GM12878 (cell line): ENCODE measurements at regions not wholly inside any gene's neighbourhood (a gene's known extent, or its start where the extent isn't known, plus 50 kb on each side); places are given as distances from the start of the nearest gene placed in this dataset.

Source experiments
- ATAC-seq: fragments of 200-7000 bp; cut with Tn5 transposase; 3 replicates; pipeline ENCODE4 v1.9.1; 2020; ENCODE audit warnings: mild to moderate bottlenecking, moderate library complexity
- BruUV-seq: library from RNA; stranded (reverse); fragments of 400-500 nt; replicated peaks from 2 replicates; lab custom pipeline; 2021; lab: Mats Ljungman, UMichigan
- CTCF ChIA-PET: fragments of 300-600 bp; sonication (Branson Sonifier 250); formaldehyde crosslinking; extraction: SDS; loops from one replicate; lab custom pipeline; 2021; ENCODE audit warnings: inconsistent platforms; lab: Yijun Ruan, JAX
- POLR2A ChIA-PET: fragments of 350-600 bp; formaldehyde crosslinking; extraction: SDS; loops from one replicate; lab custom pipeline; 2021; ENCODE audit warnings: inconsistent platforms; lab: Charles Lee
- RAD21 ChIA-PET: fragments of 300-600 bp; sonication (Branson Sonifier 250); formaldehyde crosslinking; loops from one replicate; lab custom pipeline; 2023; ENCODE audit warnings: antibody characterized with exemption; ENCODE audit not compliant: unreplicated experiment; lab: Charles Lee
- SMC1A ChIA-PET: fragments of 300-600 bp; sonication (Branson Sonifier 250); formaldehyde crosslinking; loops from one replicate; lab custom pipeline; 2023; ENCODE audit not compliant: unreplicated experiment, uncharacterized antibody; lab: Charles Lee
- DNase-seq: peaks from one replicate; pipeline ENCODE4 v3.0.0-alpha.2; 2011; ENCODE audit warnings: low read depth, low spot score
- FAIRE-seq: peaks from 3 replicates; lab custom pipeline; 2011; peaks lifted over from hg19 to GRCh38; lab: Jason Lieb, UNC
- H2AFZ ChIP-seq: 2 replicates; pipeline ENCODE4 v1.6.0; 2011; ENCODE audit warnings: low read depth, low read length, control low read depth; ENCODE audit not compliant: control insufficient read depth
- H3K27ac ChIP-seq: 2 replicates; pipeline ENCODE4 v1.5.1; 2011; ENCODE audit warnings: control low read depth; ENCODE audit not compliant: control insufficient read depth, insufficient read depth
- H3K27me3 ChIP-seq, 2 experiments: replicated peaks in 1 of 2; 2 replicates each; pipeline versions ENCODE4 v1.6.0 to v1.6.1; 2011; ENCODE audit warnings: low read length in 1 of 2; ENCODE audit not compliant: control insufficient read depth in 2 of 2, insufficient read depth in 2 of 2
- H3K36me3 ChIP-seq, 2 experiments: 2 replicates each; pipeline ENCODE4 v1.5.1; 2011; ENCODE audit warnings: low read length in 1 of 2; ENCODE audit not compliant: control insufficient read depth in 2 of 2, insufficient read depth in 2 of 2
- H3K4me1 ChIP-seq: 2 replicates; pipeline ENCODE4 v1.6.1; 2011; ENCODE audit warnings: mild to moderate bottlenecking, low read length, moderate library complexity, mixed read lengths; ENCODE audit not compliant: control insufficient read depth, insufficient read depth
- H3K4me2 ChIP-seq: 2 replicates; pipeline ENCODE4 v1.6.0; 2011; ENCODE audit warnings: control low read depth; ENCODE audit not compliant: control insufficient read depth, insufficient read depth
- H3K4me3 ChIP-seq: fragments of 200-600 bp; sonication (generic); 2 replicates; pipeline ENCODE4 v1.5.1; 2016
- H3K79me2 ChIP-seq: 2 replicates; pipeline ENCODE4 v1.6.0; 2011; ENCODE audit warnings: low read length; ENCODE audit not compliant: control insufficient read depth, insufficient read depth
- H3K9ac ChIP-seq: 2 replicates; pipeline ENCODE4 v1.8.0; 2011; ENCODE audit warnings: low read length, control low read depth, mixed read lengths; ENCODE audit not compliant: control insufficient read depth, insufficient read depth
- H3K9me3 ChIP-seq: replicated peaks from 3 replicates; pipeline ENCODE4 v1.5.1; 2011; ENCODE audit warnings: mild to moderate bottlenecking, low read length; ENCODE audit not compliant: control insufficient read depth, insufficient read depth
- H4K20me1 ChIP-seq: 2 replicates; pipeline ENCODE4 v1.6.0; 2011; ENCODE audit not compliant: control insufficient read depth, insufficient read depth
- DPF2 ChIP-seq: fragments of 450-650 bp; IDR thresholded peaks from 2 replicates; pipeline ENCODE4 v1.6.1; 2017; ENCODE audit warnings: mild to moderate bottlenecking
- JUND ChIP-seq: IDR thresholded peaks from 2 replicates; pipeline ENCODE4 v1.6.1; 2012; ENCODE audit warnings: low read depth, mild to moderate bottlenecking, low read length, improper control_type of control experiment, moderate library complexity
- MTA2 ChIP-seq: fragments of 450-650 bp; IDR thresholded peaks from 2 replicates; pipeline ENCODE4 v1.6.1; 2016; ENCODE audit warnings: low read depth, mild to moderate bottlenecking, moderate library complexity
- NR2F1 ChIP-seq: fragments of 450-650 bp; conservative IDR thresholded peaks from 2 replicates; pipeline ENCODE4 v1.6.1; 2017; ENCODE audit warnings: mild to moderate bottlenecking
- SMAD1 ChIP-seq: fragments of 450-650 bp; IDR thresholded peaks from 2 replicates; pipeline ENCODE4 v1.6.1; 2018; ENCODE audit warnings: mild to moderate bottlenecking, low read depth; ENCODE audit not compliant: partially characterized antibody
- TARDBP ChIP-seq: IDR thresholded peaks from 2 replicates; pipeline ENCODE4 v1.6.1; 2016; ENCODE audit warnings: borderline replicate concordance
- TCF12 ChIP-seq: IDR thresholded peaks from 2 replicates; pipeline ENCODE4 v1.6.1; 2011; ENCODE audit warnings: low read depth, mild to moderate bottlenecking, low read length
- WGBS: methylation state at CpG from one replicate; pipeline ENCODE4 v1.1.6; 2016; ENCODE audit warnings: low lambda C conversion rate; ENCODE audit not compliant: insufficient replicate concordance, insufficient coverage; ENCODE audit errors: missing lambda C conversion rate; 5-methylcytosine and 5-hydroxymethylcytosine counted together
- in situ Hi-C: fragments of 300-500 bp; cut with MboI; formaldehyde crosslinking; loops from 9 replicates; pipeline ENCODE4 v1.14.3; 2018; ENCODE audit warnings: mixed read lengths
- intact Hi-C: fragments of 100-400 bp; cut with micrococcal nuclease; formaldehyde crosslinking; loops from one replicate; pipeline ENCODE4 v1.14.2; 2022; ENCODE audit not compliant: unreplicated experiment
- TF ChIP-seq, protein P1 (sequence below): fragments of 150-350 bp; IDR thresholded peaks from 2 replicates; pipeline ENCODE4 v1.6.1; 2016; ENCODE audit warnings: low read depth, low read length
- TF ChIP-seq, protein P2 (sequence below): fragments of 450-650 bp; IDR thresholded peaks from 2 replicates; pipeline ENCODE4 v1.6.1; 2016; ENCODE audit warnings: mild to moderate bottlenecking

DNA sequence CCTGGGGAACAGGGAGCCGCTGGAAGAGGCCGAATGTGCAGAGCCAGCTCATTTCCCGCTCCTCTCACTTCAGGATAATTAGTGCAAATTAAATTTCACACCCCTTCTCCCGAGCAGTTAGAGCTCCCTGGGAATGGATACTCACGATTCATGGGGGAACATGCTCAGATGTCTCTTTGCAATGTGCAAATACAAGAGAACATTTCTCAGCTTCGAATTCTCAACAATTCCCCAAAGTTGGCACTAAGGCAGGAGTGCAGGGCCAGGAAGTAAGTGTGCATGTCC, 54.9 kb downstream of the CAMK2N1 start:
- intact Hi-C loops (loop anchor here (5.0 kb wide), 1 partner anchor 219 kb away; no protein-coding TSS in a partner anchor), in situ Hi-C loops (no loop called here)
- Histone ChIP-seq H3K9ac (no peak overlapping the region), H3K27ac (no peak overlapping the region), H3K4me3 (no peak overlapping the region), H3K79me2 (no peaks in the 10 kb centered on the region)
- ChIA-PET RAD21 (no interaction called here), SMC1A (no interaction called here), POLR2A (no interaction called here)
- no TSS peak for BruUV-seq
- DNase-seq (no peak), FAIRE-seq (no peak)
- TF ChIP-seq SMAD1 (no peak), TCF12 (no peak), MTA2 (no peak), DPF2 (no peak), JUND (no peak), NR2F1 (no peak), TARDBP (no peak)
- TF ChIP-seq, protein P1, sequence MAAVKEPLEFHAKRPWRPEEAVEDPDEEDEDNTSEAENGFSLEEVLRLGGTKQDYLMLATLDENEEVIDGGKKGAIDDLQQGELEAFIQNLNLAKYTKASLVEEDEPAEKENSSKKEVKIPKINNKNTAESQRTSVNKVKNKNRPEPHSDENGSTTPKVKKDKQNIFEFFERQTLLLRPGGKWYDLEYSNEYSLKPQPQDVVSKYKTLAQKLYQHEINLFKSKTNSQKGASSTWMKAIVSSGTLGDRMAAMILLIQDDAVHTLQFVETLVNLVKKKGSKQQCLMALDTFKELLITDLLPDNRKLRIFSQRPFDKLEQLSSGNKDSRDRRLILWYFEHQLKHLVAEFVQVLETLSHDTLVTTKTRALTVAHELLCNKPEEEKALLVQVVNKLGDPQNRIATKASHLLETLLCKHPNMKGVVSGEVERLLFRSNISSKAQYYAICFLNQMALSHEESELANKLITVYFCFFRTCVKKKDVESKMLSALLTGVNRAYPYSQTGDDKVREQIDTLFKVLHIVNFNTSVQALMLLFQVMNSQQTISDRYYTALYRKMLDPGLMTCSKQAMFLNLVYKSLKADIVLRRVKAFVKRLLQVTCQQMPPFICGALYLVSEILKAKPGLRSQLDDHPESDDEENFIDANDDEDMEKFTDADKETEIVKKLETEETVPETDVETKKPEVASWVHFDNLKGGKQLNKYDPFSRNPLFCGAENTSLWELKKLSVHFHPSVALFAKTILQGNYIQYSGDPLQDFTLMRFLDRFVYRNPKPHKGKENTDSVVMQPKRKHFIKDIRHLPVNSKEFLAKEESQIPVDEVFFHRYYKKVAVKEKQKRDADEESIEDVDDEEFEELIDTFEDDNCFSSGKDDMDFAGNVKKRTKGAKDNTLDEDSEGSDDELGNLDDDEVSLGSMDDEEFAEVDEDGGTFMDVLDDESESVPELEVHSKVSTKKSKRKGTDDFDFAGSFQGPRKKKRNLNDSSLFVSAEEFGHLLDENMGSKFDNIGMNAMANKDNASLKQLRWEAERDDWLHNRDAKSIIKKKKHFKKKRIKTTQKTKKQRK: no peak
- TF ChIP-seq, protein P2, sequence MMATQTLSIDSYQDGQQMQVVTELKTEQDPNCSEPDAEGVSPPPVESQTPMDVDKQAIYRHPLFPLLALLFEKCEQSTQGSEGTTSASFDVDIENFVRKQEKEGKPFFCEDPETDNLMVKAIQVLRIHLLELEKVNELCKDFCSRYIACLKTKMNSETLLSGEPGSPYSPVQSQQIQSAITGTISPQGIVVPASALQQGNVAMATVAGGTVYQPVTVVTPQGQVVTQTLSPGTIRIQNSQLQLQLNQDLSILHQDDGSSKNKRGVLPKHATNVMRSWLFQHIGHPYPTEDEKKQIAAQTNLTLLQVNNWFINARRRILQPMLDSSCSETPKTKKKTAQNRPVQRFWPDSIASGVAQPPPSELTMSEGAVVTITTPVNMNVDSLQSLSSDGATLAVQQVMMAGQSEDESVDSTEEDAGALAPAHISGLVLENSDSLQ: no peak
- TF ChIP-seq, all 136 proteins: peak for 0
- Histone ChIP-seq H3K4me2 (no peak overlapping the region), H3K36me3 (no peaks in the 10 kb centered on the region), H3K27me3 (0 out of 4 replicates have a peak, but pooled peaks cover 0 to 2% of the 10 kb centered on the region in 2 experiments), H2AFZ (no peak overlapping the region), H3K4me1 (peaks cover 8% of the 10 kb centered on the region), H3K9me3 (no peaks in the 10 kb centered on the region), H4K20me1 (no peaks in the 10 kb centered on the region)
- ATAC-seq: no peak
- WGBS: 3% methylated on average over 6 of the region's 6 CpGs
- CTCF ChIA-PET: interaction anchor here (0.7 to 3.1 kb wide), 6 partner anchors 8 to 218 kb away, joined by 3 to 13 read pairs (median 4); no protein-coding TSS in a partner anchor
